ENCODE measurements at regions not wholly inside any gene's neighbourhood (a gene's known extent, or its start where the extent isn't known, plus 50 kb on each side); places are given as distances from the start of the nearest gene placed in this dataset.

DNA sequence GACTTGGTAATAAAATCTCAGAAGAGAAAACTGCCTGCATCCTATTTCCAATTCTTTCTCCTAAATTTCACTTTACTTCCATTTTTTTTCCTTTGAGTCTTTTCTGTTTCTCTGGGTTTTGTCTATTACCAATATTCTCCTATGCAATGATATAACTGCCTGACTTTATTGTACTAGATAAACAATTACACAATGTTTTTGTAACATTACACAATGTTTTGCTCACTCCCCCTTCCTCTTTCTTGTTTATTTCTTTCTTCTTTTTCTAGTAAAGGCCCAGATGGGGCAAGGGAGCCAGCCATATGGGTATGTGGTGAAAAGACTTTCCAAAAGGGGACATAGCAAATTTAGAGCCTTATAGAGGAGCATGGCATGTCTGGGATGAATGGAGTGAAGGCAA is 278.7 kb upstream of the PHYHIPL start:
- no peaks in the 10 kb centered on the region for H3K4me1 ChIP-seq (ENCODE audit: control insufficient read depth in 1 of 2, insufficient read depth in 2 of 2, low read length in 2 of 2)
- no peaks in the 10 kb centered on the region for H3K9me3 ChIP-seq (ENCODE audit: control insufficient read depth, low read length)
- ATAC-seq (ENCODE audit: low FRiP score), result no peak
- no peaks in the 10 kb centered on the region for H3K36me3 ChIP-seq (ENCODE audit: control insufficient read depth in 1 of 2, insufficient read depth in 2 of 2, low read length in 1 of 2)
- no peak overlapping the region for H3K27ac ChIP-seq (ENCODE audit: low read depth in 1 of 2, low read length in 2 of 2)
- intact Hi-C loops (cut with DNase I), result no loop called here
- no peak for DNase-seq
- no peak overlapping the region for H3K4me3 ChIP-seq (ENCODE audit: low read length in 2 of 2)
- no peaks in the 10 kb centered on the region for H3K27me3 ChIP-seq (ENCODE audit: control insufficient read depth in 1 of 2, insufficient read depth in 2 of 2, low read length in 1 of 2)

DNA sequence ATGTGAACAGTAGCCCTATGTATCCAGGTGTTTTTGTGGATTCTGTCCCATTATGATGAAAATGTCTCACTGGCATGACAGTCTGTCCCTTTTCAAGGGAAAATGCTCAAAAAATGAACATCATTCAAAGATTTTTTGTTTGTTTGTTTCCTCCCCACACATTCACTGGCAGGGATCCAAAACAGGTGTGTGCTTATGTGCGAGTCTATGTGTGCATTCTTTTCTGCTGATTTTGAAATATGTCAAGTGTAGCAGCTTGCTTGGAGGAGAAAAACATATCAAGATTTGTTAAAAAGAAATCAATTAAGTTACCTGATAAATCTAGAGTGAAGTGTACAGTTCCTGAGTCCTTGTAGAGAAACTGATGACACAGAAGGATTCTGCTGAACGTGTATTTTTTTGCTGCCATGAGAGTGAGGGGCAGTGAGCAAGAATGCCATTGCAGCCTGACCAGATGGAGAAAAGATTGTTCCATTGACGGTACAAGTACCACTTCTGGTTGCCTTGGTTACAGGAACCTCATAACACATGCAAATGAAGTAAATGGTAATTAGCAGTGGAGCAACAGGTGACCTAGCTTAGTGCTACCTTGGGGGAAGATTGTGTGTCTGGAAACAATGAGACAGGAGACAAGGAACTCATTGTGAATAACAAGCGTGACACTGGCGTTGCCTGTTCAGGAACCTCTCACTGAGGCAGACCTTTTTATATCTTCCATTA is 277.4 kb upstream of the PHYHIPL start:
- Histone ChIP-seq H3K9me3 (ENCODE audit: control insufficient read depth, low read length) (no peaks in the 10 kb centered on the region), H3K27ac (ENCODE audit: low read depth in 1 of 2, low read length in 2 of 2) (no peak overlapping the region), H3K36me3 (ENCODE audit: control insufficient read depth in 1 of 2, insufficient read depth in 2 of 2, low read length in 1 of 2) (no peaks in the 10 kb centered on the region), H3K4me3 (ENCODE audit: low read length in 2 of 2) (no peak overlapping the region), H3K27me3 (ENCODE audit: control insufficient read depth in 1 of 2, insufficient read depth in 2 of 2, low read length in 1 of 2) (no peaks in the 10 kb centered on the region), H3K4me1 (ENCODE audit: control insufficient read depth in 1 of 2, insufficient read depth in 2 of 2, low read length in 2 of 2) (no peaks in the 10 kb centered on the region)
- 88 to 89% methylated on average over 5 of the region's 5 CpGs for WGBS, 2 donors
- intact Hi-C loops (cut with DNase I), result no loop called here
- ATAC-seq (ENCODE audit: low FRiP score) (no peak), DNase-seq (no peak)

DNA sequence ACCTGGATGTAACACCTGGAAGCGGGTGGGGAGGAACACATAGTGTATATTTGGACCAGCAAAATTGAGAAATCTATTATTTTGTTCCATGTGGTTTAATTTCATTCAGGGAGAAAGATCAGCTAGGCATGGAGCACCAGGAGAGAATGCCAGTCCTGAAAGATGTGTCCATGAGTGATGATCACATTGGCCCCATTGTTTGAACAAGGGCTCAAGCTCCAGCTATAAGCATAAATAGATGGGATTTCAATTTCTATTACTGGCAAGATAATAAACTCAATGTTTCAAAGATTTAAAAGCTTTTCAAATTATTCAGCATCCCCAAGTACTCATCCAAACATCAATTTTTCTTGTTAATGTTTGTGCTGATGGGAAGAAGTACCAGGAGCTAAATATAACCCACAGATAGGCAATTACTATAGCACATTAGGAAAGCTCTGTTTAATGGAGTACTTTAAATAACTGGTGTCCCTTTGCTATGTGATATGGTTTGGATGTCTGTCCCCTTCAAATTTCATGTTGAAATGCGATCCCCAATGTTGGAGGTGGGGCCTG is 275.3 kb upstream of the PHYHIPL start:
- Histone ChIP-seq H3K27ac (ENCODE audit: low read depth in 1 of 2, low read length in 2 of 2) (no peak overlapping the region), H3K4me1 (ENCODE audit: control insufficient read depth in 1 of 2, insufficient read depth in 2 of 2, low read length in 2 of 2) (no peaks in the 10 kb centered on the region), H3K36me3 (ENCODE audit: control insufficient read depth in 1 of 2, insufficient read depth in 2 of 2, low read length in 1 of 2) (no peaks in the 10 kb centered on the region), H3K4me3 (ENCODE audit: low read length in 2 of 2) (no peak overlapping the region), H3K27me3 (ENCODE audit: control insufficient read depth in 1 of 2, insufficient read depth in 2 of 2, low read length in 1 of 2) (no peaks in the 10 kb centered on the region), H3K9me3 (ENCODE audit: control insufficient read depth, low read length) (no peaks in the 10 kb centered on the region)
- DNase-seq, result no peak
- intact Hi-C loops (cut with DNase I), result no loop called here
- ATAC-seq (ENCODE audit: low FRiP score), result no peak
- 94% methylated on average over 2 of the region's 2 CpGs for WGBS, 2 donors

DNA sequence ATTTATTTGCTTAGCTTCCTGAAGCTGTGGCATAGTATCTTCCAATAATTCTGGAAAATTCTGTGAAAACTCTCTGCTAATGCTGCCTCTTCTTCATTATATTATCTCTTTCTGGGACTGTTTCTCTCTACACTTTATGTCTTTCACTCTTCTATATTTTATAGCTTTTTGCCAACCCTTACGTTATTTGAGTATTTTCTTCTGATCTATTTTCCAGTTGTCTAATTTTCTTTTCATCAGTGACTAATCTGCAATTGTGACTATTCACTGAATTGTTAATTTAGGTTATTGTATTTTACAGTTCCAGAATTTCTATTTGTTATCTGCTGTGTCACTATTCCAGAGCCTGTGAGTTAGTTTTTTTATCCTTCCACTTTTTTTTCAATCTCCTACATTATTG is 273.4 kb upstream of the PHYHIPL start:
- no peak overlapping the region for H3K27ac ChIP-seq (ENCODE audit: low read depth in 1 of 2, low read length in 2 of 2)
- ATAC-seq (ENCODE audit: low FRiP score) (no peak), DNase-seq (no peak)
- H3K4me1 ChIP-seq (ENCODE audit: control insufficient read depth in 1 of 2, insufficient read depth in 2 of 2, low read length in 2 of 2), result no peaks in the 10 kb centered on the region
- no peak overlapping the region for H3K4me3 ChIP-seq (ENCODE audit: low read length in 2 of 2)
- H3K36me3 ChIP-seq (ENCODE audit: control insufficient read depth in 1 of 2, insufficient read depth in 2 of 2, low read length in 1 of 2), result no peaks in the 10 kb centered on the region
- H3K9me3 ChIP-seq (ENCODE audit: control insufficient read depth, low read length), result no peaks in the 10 kb centered on the region
- H3K27me3 ChIP-seq (ENCODE audit: control insufficient read depth in 1 of 2, insufficient read depth in 2 of 2, low read length in 1 of 2), result no peaks in the 10 kb centered on the region
- intact Hi-C loops (cut with DNase I), result no loop called here
- WGBS, 2 donors, result 96 to 98% methylated on average over 1 of the region's 1 CpG

DNA sequence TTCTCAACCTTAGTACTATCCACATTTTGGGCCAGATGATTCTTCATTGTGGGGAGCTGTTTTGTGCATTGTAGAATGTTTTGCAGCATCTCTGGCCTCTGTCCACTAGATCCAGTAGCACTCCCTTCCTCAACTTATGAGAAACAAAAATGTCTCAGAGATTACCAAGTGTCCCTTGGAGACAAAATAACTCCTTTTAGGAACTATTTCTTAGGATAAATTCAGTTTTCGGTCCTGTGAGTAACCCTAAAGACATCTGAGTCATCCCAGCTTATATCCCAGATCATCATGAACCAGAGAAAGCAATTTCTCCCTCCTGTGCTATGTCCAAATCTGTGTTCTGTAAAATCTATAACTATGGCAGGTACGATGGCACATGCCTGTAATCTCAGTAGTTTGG is 266.6 kb upstream of the PHYHIPL start:
- Histone ChIP-seq H3K27ac (ENCODE audit: low read depth in 1 of 2, low read length in 2 of 2) (no peak overlapping the region), H3K4me1 (ENCODE audit: control insufficient read depth in 1 of 2, insufficient read depth in 2 of 2, low read length in 2 of 2) (no peaks in the 10 kb centered on the region), H3K9me3 (ENCODE audit: control insufficient read depth, low read length) (no peaks in the 10 kb centered on the region), H3K4me3 (ENCODE audit: low read length in 2 of 2) (no peak overlapping the region), H3K36me3 (ENCODE audit: control insufficient read depth in 1 of 2, insufficient read depth in 2 of 2, low read length in 1 of 2) (no peaks in the 10 kb centered on the region), H3K27me3 (ENCODE audit: control insufficient read depth in 1 of 2, insufficient read depth in 2 of 2, low read length in 1 of 2) (no peaks in the 10 kb centered on the region)
- WGBS, 2 donors, result 92 to 95% methylated on average over 2 of the region's 2 CpGs
- intact Hi-C loops (cut with DNase I), result no loop called here
- DNase-seq (no peak), ATAC-seq (ENCODE audit: low FRiP score) (no peak)

DNA sequence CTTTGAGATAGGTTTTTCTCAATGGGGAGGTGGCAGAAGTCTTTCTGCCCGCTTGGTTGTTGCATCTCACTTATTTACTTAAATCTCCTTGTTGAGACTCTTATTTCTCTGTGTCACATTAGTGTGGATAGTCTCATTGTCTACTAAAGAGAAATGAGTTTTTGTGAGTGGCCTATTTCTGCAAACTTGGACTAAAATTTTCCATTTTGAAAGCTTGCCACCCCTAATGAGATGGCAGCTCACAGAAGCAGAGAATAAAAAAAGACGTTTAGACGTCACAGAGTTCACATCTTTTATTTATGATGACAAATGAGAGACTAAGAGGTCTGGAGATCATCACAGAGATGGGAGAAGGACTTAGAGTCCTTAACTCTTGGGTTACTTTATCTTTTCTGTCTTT is 262.7 kb upstream of the PHYHIPL start:
- intact Hi-C loops (cut with DNase I), result no loop called here
- Histone ChIP-seq H3K36me3 (ENCODE audit: control insufficient read depth in 1 of 2, insufficient read depth in 2 of 2, low read length in 1 of 2) (no peaks in the 10 kb centered on the region), H3K4me1 (ENCODE audit: control insufficient read depth in 1 of 2, insufficient read depth in 2 of 2, low read length in 2 of 2) (no peaks in the 10 kb centered on the region), H3K9me3 (ENCODE audit: control insufficient read depth, low read length) (no peaks in the 10 kb centered on the region), H3K27ac (ENCODE audit: low read depth in 1 of 2, low read length in 2 of 2) (no peak overlapping the region), H3K4me3 (ENCODE audit: low read length in 2 of 2) (no peak overlapping the region), H3K27me3 (ENCODE audit: control insufficient read depth in 1 of 2, insufficient read depth in 2 of 2, low read length in 1 of 2) (no peaks in the 10 kb centered on the region)
- WGBS, 2 donors, result 44 to 51% methylated on average over 3 of the region's 3 CpGs
- DNase-seq (no peak), ATAC-seq (ENCODE audit: low FRiP score) (no peak)

DNA sequence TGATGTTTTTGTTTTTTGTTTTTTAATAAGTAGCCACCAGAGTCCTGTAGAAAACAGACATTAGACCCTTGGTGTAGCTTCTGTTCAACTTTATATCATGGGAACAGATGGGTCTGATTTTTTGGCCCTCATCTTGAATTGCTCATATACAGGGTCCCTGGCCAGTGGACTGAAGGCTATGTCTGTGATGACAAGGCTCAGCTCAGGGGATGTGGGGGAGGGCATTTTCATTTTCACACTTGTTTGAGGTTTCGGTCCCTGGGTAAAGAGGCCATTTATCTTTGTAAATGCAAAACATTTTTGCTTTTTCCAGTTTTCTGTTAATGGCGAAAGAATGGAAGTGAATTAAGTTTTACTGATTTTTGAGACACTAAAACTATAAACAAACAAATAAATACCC is 257.6 kb upstream of the PHYHIPL start:
- H3K4me3 ChIP-seq (ENCODE audit: low read length in 2 of 2), result no peak overlapping the region
- no peak overlapping the region for H3K27ac ChIP-seq (ENCODE audit: low read depth in 1 of 2, low read length in 2 of 2)
- no peaks in the 10 kb centered on the region for H3K27me3 ChIP-seq (ENCODE audit: control insufficient read depth in 1 of 2, insufficient read depth in 2 of 2, low read length in 1 of 2)
- no peaks in the 10 kb centered on the region for H3K36me3 ChIP-seq (ENCODE audit: control insufficient read depth in 1 of 2, insufficient read depth in 2 of 2, low read length in 1 of 2)
- no peaks in the 10 kb centered on the region for H3K4me1 ChIP-seq (ENCODE audit: control insufficient read depth in 1 of 2, insufficient read depth in 2 of 2, low read length in 2 of 2)
- 97% methylated on average over 2 of the region's 2 CpGs for WGBS, 2 donors
- DNase-seq (no peak), ATAC-seq (ENCODE audit: low FRiP score) (no peak)
- intact Hi-C loops (cut with DNase I), result no loop called here
- no peaks in the 10 kb centered on the region for H3K9me3 ChIP-seq (ENCODE audit: control insufficient read depth, low read length)

DNA sequence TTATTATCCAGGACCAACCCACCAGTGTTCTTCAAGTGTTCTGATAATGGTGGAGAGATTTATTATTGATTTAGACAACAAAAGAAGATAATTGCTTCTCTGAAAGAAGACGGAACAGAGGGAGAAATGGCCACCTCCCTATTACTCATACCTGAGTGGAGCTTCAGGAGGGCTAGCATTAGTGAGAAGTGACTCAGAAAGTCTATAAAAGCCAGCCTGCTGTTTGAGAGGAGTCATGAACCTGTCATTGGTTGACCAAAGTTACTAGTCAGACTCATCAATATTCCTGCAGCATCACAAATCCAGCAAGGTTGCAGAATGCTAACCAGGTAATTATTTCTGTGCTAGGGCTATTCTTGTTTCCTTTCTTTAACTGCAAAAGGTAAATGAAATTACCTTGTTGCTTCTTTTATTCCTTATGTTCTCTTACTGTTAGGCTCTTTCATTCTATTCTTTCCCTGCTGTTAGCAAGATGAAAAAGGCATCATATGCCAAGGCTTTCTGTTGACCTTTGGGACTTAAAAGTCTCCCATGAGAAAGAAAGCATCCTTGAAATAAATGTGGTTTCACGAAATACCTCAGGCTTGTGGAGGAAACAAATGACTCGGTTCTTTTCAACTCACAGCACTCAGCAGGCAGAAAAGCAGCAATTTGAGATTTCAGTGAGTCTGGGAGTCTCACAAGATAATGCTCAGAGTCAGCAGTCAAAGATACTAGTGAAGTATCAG is 256.4 kb upstream of the PHYHIPL start:
- intact Hi-C loops (cut with DNase I), result no loop called here
- ATAC-seq (ENCODE audit: low FRiP score) (no peak), DNase-seq (no peak)
- Histone ChIP-seq H3K27me3 (ENCODE audit: control insufficient read depth in 1 of 2, insufficient read depth in 2 of 2, low read length in 1 of 2) (no peaks in the 10 kb centered on the region), H3K4me1 (ENCODE audit: control insufficient read depth in 1 of 2, insufficient read depth in 2 of 2, low read length in 2 of 2) (no peaks in the 10 kb centered on the region), H3K4me3 (ENCODE audit: low read length in 2 of 2) (no peak overlapping the region), H3K27ac (ENCODE audit: low read depth in 1 of 2, low read length in 2 of 2) (no peak overlapping the region), H3K9me3 (ENCODE audit: control insufficient read depth, low read length) (no peaks in the 10 kb centered on the region), H3K36me3 (ENCODE audit: control insufficient read depth in 1 of 2, insufficient read depth in 2 of 2, low read length in 1 of 2) (no peaks in the 10 kb centered on the region)
- 19 to 24% methylated on average over 3 of the region's 3 CpGs for WGBS, 2 donors

DNA sequence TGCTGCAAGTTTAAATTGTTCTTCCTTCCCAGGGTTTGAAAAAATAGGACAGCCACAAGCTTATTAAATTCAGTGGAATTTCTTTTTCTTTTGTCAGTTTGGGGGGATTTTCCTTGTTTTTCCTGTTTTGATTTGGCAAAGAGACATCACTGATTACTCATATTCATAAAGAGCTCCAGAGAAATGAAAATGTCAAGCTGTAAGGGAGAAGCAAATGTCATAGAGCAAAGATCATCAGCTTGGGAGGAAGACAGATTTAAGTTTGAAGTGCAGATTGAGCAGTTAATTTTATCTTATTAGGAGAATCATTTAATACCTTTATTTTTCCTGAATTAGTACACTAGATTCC is 255.8 kb upstream of the PHYHIPL start:
- Histone ChIP-seq H3K27me3 (ENCODE audit: control insufficient read depth in 1 of 2, insufficient read depth in 2 of 2, low read length in 1 of 2) (no peaks in the 10 kb centered on the region), H3K4me3 (ENCODE audit: low read length in 2 of 2) (no peak overlapping the region), H3K36me3 (ENCODE audit: control insufficient read depth in 1 of 2, insufficient read depth in 2 of 2, low read length in 1 of 2) (no peaks in the 10 kb centered on the region), H3K9me3 (ENCODE audit: control insufficient read depth, low read length) (no peaks in the 10 kb centered on the region), H3K27ac (ENCODE audit: low read depth in 1 of 2, low read length in 2 of 2) (no peak overlapping the region), H3K4me1 (ENCODE audit: control insufficient read depth in 1 of 2, insufficient read depth in 2 of 2, low read length in 2 of 2) (no peaks in the 10 kb centered on the region)
- intact Hi-C loops (cut with DNase I), result no loop called here
- ATAC-seq (ENCODE audit: low FRiP score) (no peak), DNase-seq (no peak)

All from aorta (tissue), 5 donors.